ENCODE measurements at regions not wholly inside any gene's neighbourhood (a gene's known extent, or its start where the extent isn't known, plus 50 kb on each side); places are given as distances from the start of the nearest gene placed in this dataset.

DNA sequence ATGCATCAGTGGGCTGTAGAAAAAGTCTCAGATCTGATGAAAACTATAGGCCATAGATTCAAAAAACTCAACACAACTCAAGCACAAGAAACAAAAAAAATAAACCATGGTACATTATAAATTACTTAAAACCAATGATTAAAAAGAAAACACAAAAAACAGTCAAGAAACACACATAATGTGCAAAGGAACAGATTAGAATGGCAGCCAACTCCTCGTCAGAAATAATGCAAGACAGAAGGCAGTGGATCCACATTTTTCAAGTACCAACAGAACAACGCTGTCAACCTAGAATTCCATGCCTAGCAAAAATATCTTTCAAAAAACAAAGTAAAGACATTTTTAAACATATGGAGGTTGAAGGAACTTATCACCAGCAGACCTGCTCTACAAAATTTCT lies 69.7 kb downstream of the PSMB1 start:
- whole genome bisulfite sequencing (ENCODE audit: insufficient coverage, low lambda C conversion rate): 100% methylated on average over 1 of the region's 2 CpGs
- H3K4me1 ChIP-seq (ENCODE audit: control insufficient read depth, insufficient read depth, low read length): no peaks in the 10 kb centered on the region
- DNase-seq: no peak
- no peak overlapping the region for H3K27ac ChIP-seq (ENCODE audit: low read length)
- H3K36me3 ChIP-seq (ENCODE audit: control insufficient read depth, insufficient read depth, low read length): no peaks in the 10 kb centered on the region
- no peaks in the 10 kb centered on the region for H3K9me3 ChIP-seq (ENCODE audit: control insufficient read depth, low read depth, low read length)
- no peaks in the 10 kb centered on the region for H3K27me3 ChIP-seq (ENCODE audit: control insufficient read depth, insufficient read depth, low read length)
- no peak overlapping the region for H3K4me3 ChIP-seq (ENCODE audit: low read length)

DNA sequence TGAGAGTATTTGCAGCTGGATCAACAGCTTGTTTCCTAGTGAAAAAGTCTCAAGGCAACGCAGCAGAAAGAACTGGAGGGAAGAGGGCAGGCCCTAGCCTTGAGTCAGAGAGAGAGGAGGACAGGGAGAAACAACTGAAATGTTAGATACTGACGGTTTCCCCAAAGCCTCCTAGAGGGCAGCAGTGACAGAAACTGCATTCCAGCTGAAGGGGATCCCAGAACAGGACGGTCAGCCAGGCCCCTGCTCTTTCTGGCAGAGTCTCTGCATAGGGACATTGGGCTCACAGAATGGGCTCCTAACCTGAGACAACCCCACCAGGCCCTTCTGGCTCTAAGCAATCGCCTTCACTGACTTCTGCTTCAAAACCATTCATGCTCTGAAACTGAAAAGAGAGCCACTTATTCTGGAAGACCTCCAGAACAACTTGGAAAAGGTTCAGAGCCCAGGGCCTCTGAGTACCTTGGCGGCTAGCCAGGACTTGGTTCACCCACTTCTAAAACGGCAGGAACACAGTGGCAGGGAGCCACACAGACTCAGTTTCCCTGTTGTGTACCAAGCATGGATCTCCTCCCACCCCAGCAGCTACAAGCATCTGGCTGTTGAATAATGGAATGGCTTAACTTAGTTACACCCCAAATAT lies 72.9 kb downstream of the PSMB1 start:
- Histone ChIP-seq H3K27me3 (ENCODE audit: control insufficient read depth, insufficient read depth, low read length) (no peaks in the 10 kb centered on the region), H3K4me3 (ENCODE audit: low read length) (no peak overlapping the region), H3K9me3 (ENCODE audit: control insufficient read depth, low read depth, low read length) (no peaks in the 10 kb centered on the region), H3K4me1 (ENCODE audit: control insufficient read depth, insufficient read depth, low read length) (no peaks in the 10 kb centered on the region), H3K27ac (ENCODE audit: low read length) (no peak overlapping the region), H3K36me3 (ENCODE audit: control insufficient read depth, insufficient read depth, low read length) (no peaks in the 10 kb centered on the region)
- no CpG with 5 or more reads among the region's 6 CpGs for WGBS (ENCODE audit: insufficient coverage, low lambda C conversion rate)
- no peak for DNase-seq

DNA sequence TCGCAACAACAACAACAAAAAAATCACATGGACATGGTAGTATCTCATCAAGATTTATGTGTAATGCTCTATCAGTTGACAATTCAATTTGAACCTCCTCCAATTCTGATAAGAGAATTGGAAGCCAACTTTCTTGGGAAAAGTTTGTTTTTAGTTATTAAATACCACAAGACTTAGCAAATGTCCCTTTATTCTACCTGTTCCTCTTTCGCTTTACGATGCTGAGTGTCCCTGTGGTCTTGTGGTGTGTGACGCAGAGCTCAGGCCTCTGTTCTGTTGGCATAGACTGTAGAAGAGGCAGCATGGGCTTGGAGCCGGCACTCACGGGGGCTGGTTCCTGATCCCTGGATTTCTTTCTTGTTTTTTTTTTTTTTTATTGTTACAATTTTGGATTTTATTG lies 76.7 kb downstream of the PSMB1 start:
- no peak overlapping the region for H3K4me3 ChIP-seq (ENCODE audit: low read length)
- H3K27ac ChIP-seq (ENCODE audit: low read length): no peak overlapping the region
- 100% methylated on average over 1 of the region's 6 CpGs for WGBS (ENCODE audit: insufficient coverage, low lambda C conversion rate)
- H3K36me3 ChIP-seq (ENCODE audit: control insufficient read depth, insufficient read depth, low read length): no peaks in the 10 kb centered on the region
- H3K4me1 ChIP-seq (ENCODE audit: control insufficient read depth, insufficient read depth, low read length): no peaks in the 10 kb centered on the region
- no peak for DNase-seq
- no peaks in the 10 kb centered on the region for H3K9me3 ChIP-seq (ENCODE audit: control insufficient read depth, low read depth, low read length)
- H3K27me3 ChIP-seq (ENCODE audit: control insufficient read depth, insufficient read depth, low read length): no peaks in the 10 kb centered on the region

- no peaks in the 10 kb centered on the region for H3K36me3 ChIP-seq (ENCODE audit: control insufficient read depth, insufficient read depth, low read length)
- H3K27ac ChIP-seq (ENCODE audit: low read length): no peak overlapping the region
- H3K4me3 ChIP-seq (ENCODE audit: low read length): no peak overlapping the region
- DNase-seq: no peak
- H3K4me1 ChIP-seq (ENCODE audit: control insufficient read depth, insufficient read depth, low read length): no peaks in the 10 kb centered on the region
- no peaks in the 10 kb centered on the region for H3K9me3 ChIP-seq (ENCODE audit: control insufficient read depth, low read depth, low read length)
- no peaks in the 10 kb centered on the region for H3K27me3 ChIP-seq (ENCODE audit: control insufficient read depth, insufficient read depth, low read length)
- WGBS (ENCODE audit: insufficient coverage, low lambda C conversion rate): no CpG with 5 or more reads among the region's 3 CpGs
Observed at GRCh38 chr6:170475118-170475517, 78.0 kb downstream of the PSMB1 start.

DNA sequence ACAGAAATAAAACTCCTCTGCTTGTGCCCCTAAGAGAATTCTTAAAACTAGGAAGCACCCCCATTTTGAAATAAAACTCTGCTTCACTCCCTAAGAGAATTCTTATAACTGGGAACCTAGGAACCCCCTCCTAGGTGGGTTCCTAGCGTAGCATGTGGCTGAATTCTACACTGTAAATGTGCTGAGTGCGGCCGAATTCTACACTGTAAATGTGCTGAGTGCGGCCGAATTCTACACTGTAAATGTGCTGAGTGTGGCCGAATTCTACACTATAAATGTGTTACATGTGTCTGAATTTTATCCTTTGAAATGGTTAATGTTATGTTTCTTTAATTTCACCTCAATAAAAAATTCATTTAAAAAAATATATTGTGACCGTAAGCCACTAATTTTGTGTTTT lies 79.3 kb downstream of the PSMB1 start:
- Histone ChIP-seq H3K4me3 (ENCODE audit: low read length) (no peak overlapping the region), H3K9me3 (ENCODE audit: control insufficient read depth, low read depth, low read length) (no peaks in the 10 kb centered on the region), H3K27me3 (ENCODE audit: control insufficient read depth, insufficient read depth, low read length) (no peaks in the 10 kb centered on the region), H3K27ac (ENCODE audit: low read length) (no peak overlapping the region), H3K36me3 (ENCODE audit: control insufficient read depth, insufficient read depth, low read length) (no peaks in the 10 kb centered on the region), H3K4me1 (ENCODE audit: control insufficient read depth, insufficient read depth, low read length) (no peaks in the 10 kb centered on the region)
- WGBS (ENCODE audit: insufficient coverage, low lambda C conversion rate): 100% methylated on average over 1 of the region's 7 CpGs
- DNase-seq: no peak

DNA sequence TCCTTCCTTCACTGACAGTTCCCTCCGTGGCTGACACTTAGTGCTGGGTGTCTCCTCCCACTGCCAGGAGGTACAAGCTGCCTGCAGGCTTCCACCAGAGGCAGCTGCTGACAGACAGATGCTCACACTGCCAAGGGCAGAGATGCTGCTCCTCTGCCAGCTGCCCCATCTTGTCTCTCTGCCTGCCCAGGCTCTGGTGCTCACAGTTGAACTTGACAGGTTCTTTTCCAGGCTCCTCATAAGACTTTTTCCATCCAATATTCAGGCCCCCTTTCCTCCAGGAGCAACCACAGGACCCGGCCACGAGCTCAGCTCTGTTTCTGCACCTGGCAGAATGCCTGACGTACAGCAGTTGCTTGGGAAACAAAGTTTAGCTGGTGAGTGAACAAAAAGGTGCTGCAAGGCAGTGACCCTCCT lies 79.8 kb downstream of the PSMB1 start:
- Histone ChIP-seq H3K4me1 (ENCODE audit: control insufficient read depth, insufficient read depth, low read length) (no peaks in the 10 kb centered on the region), H3K9me3 (ENCODE audit: control insufficient read depth, low read depth, low read length) (no peaks in the 10 kb centered on the region), H3K4me3 (ENCODE audit: low read length) (no peak overlapping the region), H3K36me3 (ENCODE audit: control insufficient read depth, insufficient read depth, low read length) (no peaks in the 10 kb centered on the region), H3K27ac (ENCODE audit: low read length) (no peak overlapping the region), H3K27me3 (ENCODE audit: control insufficient read depth, insufficient read depth, low read length) (no peaks in the 10 kb centered on the region)
- no peak for DNase-seq
- WGBS (ENCODE audit: insufficient coverage, low lambda C conversion rate): no CpG with 5 or more reads among the region's 4 CpGs

GRCh38 chr6:170471491-170471890 lies 81.6 kb downstream of the PSMB1 start:
- H3K4me1 ChIP-seq (ENCODE audit: control insufficient read depth, insufficient read depth, low read length): no peaks in the 10 kb centered on the region
- H3K36me3 ChIP-seq (ENCODE audit: control insufficient read depth, insufficient read depth, low read length): no peaks in the 10 kb centered on the region
- no peak overlapping the region for H3K27ac ChIP-seq (ENCODE audit: low read length)
- no peak overlapping the region for H3K4me3 ChIP-seq (ENCODE audit: low read length)
- no peaks in the 10 kb centered on the region for H3K9me3 ChIP-seq (ENCODE audit: control insufficient read depth, low read depth, low read length)
- no peak for DNase-seq
- no peaks in the 10 kb centered on the region for H3K27me3 ChIP-seq (ENCODE audit: control insufficient read depth, insufficient read depth, low read length)
- WGBS (ENCODE audit: insufficient coverage, low lambda C conversion rate): no CpG with 5 or more reads among the region's 5 CpGs

DNA sequence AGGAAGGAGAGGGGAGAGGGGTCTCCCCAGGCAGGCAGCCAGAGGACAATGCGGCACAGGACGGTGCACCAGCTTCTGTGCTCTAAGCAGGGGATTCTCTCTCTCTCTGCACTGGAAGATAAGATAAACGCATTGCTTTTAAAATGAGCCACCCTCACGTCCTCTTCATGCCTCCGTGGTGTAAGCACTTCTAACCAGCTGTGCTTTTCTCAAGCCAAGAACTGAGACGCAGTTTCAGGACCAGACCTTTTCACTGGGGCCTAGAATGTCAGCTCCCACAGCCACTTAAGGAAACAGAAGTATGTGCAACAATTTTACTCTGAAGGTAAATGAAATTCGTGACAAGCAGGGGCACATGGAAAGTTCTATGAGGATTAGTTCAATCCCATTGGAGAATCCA lies 82.4 kb downstream of the PSMB1 start:
- Histone ChIP-seq H3K4me3 (ENCODE audit: low read length) (no peak overlapping the region), H3K4me1 (ENCODE audit: control insufficient read depth, insufficient read depth, low read length) (no peaks in the 10 kb centered on the region), H3K36me3 (ENCODE audit: control insufficient read depth, insufficient read depth, low read length) (no peaks in the 10 kb centered on the region), H3K9me3 (ENCODE audit: control insufficient read depth, low read depth, low read length) (no peaks in the 10 kb centered on the region), H3K27ac (ENCODE audit: low read length) (no peak overlapping the region), H3K27me3 (ENCODE audit: control insufficient read depth, insufficient read depth, low read length) (no peaks in the 10 kb centered on the region)
- WGBS (ENCODE audit: insufficient coverage, low lambda C conversion rate): 57% methylated on average over 1 of the region's 7 CpGs
- no peak for DNase-seq

GRCh38 chr6:170464524-170464979 lies 88.6 kb downstream of the PSMB1 start:
- WGBS (ENCODE audit: insufficient coverage, low lambda C conversion rate): no CpG with 5 or more reads among the region's 7 CpGs
- no peaks in the 10 kb centered on the region for H3K4me1 ChIP-seq (ENCODE audit: control insufficient read depth, insufficient read depth, low read length)
- H3K27ac ChIP-seq (ENCODE audit: low read length): no peak overlapping the region
- H3K36me3 ChIP-seq (ENCODE audit: control insufficient read depth, insufficient read depth, low read length): no peaks in the 10 kb centered on the region
- H3K9me3 ChIP-seq (ENCODE audit: control insufficient read depth, low read depth, low read length): no peaks in the 10 kb centered on the region
- no peak overlapping the region for H3K4me3 ChIP-seq (ENCODE audit: low read length)
- H3K27me3 ChIP-seq (ENCODE audit: control insufficient read depth, insufficient read depth, low read length): peaks cover 9% of the 10 kb centered on the region
- no peak for DNase-seq

GRCh38 chr6:170464080-170464479 lies 89.0 kb downstream of the PSMB1 start:
- no peak for DNase-seq
- Histone ChIP-seq H3K9me3 (ENCODE audit: control insufficient read depth, low read depth, low read length) (no peaks in the 10 kb centered on the region), H3K4me3 (ENCODE audit: low read length) (no peak overlapping the region), H3K27ac (ENCODE audit: low read length) (no peak overlapping the region), H3K36me3 (ENCODE audit: control insufficient read depth, insufficient read depth, low read length) (no peaks in the 10 kb centered on the region), H3K4me1 (ENCODE audit: control insufficient read depth, insufficient read depth, low read length) (no peaks in the 10 kb centered on the region), H3K27me3 (ENCODE audit: control insufficient read depth, insufficient read depth, low read length) (peaks cover 10% of the 10 kb centered on the region)
- no CpG with 5 or more reads among the region's 9 CpGs for WGBS (ENCODE audit: insufficient coverage, low lambda C conversion rate)

DNA sequence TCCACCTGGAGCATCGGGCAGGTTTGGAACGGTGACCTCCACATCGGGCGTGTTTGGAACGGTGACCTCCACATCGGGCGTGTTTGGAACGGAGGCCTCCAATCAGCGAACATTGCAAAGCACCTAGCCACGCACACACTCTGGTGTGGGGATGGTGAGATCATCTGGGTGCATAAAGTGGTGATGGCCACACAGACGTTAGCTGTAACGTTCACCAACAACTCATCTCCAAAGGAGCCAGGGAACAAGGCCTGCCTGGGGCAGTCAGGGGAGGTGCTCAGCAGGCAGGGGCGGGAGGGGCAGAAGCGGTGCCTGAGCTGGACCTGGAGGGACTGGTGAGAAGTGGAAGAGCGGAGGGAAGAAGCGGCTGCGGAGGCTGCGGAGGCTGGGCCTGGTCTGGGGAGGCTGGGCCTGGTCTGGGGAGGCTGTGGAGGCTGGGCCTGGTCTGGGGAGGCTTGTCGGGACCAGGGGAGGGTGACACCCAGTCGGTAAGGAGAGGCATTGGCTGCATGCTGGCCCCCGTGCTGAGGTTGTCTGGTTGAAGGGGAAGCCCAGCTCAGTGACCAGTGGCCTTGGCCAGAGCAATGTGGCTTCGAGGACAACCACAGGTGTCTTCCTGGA lies 89.9 kb downstream of the PSMB1 start:
- WGBS (ENCODE audit: insufficient coverage, low lambda C conversion rate): no CpG with 5 or more reads among the region's 22 CpGs
- Histone ChIP-seq H3K4me1 (ENCODE audit: control insufficient read depth, insufficient read depth, low read length) (no peaks in the 10 kb centered on the region), H3K27me3 (ENCODE audit: control insufficient read depth, insufficient read depth, low read length) (peaks cover 10% of the 10 kb centered on the region), H3K36me3 (ENCODE audit: control insufficient read depth, insufficient read depth, low read length) (no peaks in the 10 kb centered on the region), H3K9me3 (ENCODE audit: control insufficient read depth, low read depth, low read length) (no peaks in the 10 kb centered on the region), H3K27ac (ENCODE audit: low read length) (no peak overlapping the region), H3K4me3 (ENCODE audit: low read length) (no peak overlapping the region)
- no peak for DNase-seq
